ENCODE measurements at regions not wholly inside any gene's neighbourhood (a gene's known extent, or its start where the extent isn't known, plus 50 kb on each side); places are given as distances from the start of the nearest gene placed in this dataset.

DNA sequence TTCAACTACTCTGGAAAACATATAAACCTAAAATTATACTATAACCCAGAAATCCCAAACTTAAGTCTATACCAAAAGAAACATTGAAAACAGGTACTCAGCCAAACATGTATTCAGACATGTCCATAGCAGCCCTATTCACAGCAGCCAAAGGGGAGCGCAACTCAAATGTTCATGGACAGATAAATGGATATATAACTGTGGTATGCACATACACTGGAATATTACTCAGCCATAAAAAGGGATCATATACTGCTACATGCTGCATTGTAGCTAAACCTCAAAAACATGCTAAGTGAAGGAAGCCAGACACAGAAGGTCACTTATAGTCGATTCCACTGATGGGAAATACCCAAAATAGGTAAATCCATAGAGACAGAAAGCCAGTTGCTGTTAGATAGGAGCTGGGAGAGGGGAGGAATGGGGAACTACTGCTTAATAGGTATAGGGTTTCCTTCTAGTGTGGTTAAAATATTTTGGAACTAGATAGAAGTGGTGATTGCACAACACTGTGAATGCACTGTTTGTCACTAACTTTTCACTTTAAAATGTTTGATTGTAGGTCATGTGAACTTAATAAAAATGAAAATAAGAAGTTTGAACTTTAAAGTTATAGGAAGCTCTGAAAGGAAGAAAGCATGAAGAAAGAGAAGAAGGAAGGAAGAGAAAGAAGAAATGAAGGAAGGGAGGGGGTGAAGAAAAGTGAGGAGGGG is 812.3 kb downstream of the CDH11 start:
- H3K9me3 ChIP-seq (ENCODE audit: insufficient read depth, low read depth, low read length), result peaks cover 5% of the 10 kb centered on the region
- no peak overlapping the region for H3K27ac ChIP-seq (ENCODE audit: low read length)
- H3K9ac ChIP-seq (ENCODE audit: low read depth, low read length), result no peak overlapping the region
- no peaks in the 10 kb centered on the region for H3K27me3 ChIP-seq (ENCODE audit: insufficient read depth, low read length)
- no peak overlapping the region for H3K4me3 ChIP-seq (ENCODE audit: low read length)
- no peaks in the 10 kb centered on the region for H3K4me1 ChIP-seq (ENCODE audit: insufficient read depth, low read length)
- no peaks in the 10 kb centered on the region for H3K36me3 ChIP-seq (ENCODE audit: insufficient read depth, low read depth, low read length)

GRCh38 chr16:64308721-64309120 is 813.1 kb downstream of the CDH11 start:
- Histone ChIP-seq H3K9me3 (ENCODE audit: insufficient read depth, low read depth, low read length) (peaks cover 5% of the 10 kb centered on the region), H3K27ac (ENCODE audit: low read length) (no peak overlapping the region), H3K36me3 (ENCODE audit: insufficient read depth, low read depth, low read length) (no peaks in the 10 kb centered on the region), H3K9ac (ENCODE audit: low read depth, low read length) (no peak overlapping the region), H3K4me3 (ENCODE audit: low read length) (no peak overlapping the region), H3K27me3 (ENCODE audit: insufficient read depth, low read length) (no peaks in the 10 kb centered on the region), H3K4me1 (ENCODE audit: insufficient read depth, low read length) (no peaks in the 10 kb centered on the region)

- no peak overlapping the region for H3K4me3 ChIP-seq (ENCODE audit: low read length)
- no peaks in the 10 kb centered on the region for H3K27me3 ChIP-seq (ENCODE audit: insufficient read depth, low read length)
- H3K36me3 ChIP-seq (ENCODE audit: insufficient read depth, low read depth, low read length), result no peaks in the 10 kb centered on the region
- H3K9me3 ChIP-seq (ENCODE audit: insufficient read depth, low read depth, low read length), result peaks cover 5% of the 10 kb centered on the region
- no peaks in the 10 kb centered on the region for H3K4me1 ChIP-seq (ENCODE audit: insufficient read depth, low read length)
- H3K27ac ChIP-seq (ENCODE audit: low read length), result no peak overlapping the region
- no peak overlapping the region for H3K9ac ChIP-seq (ENCODE audit: low read depth, low read length)
These were observed 814.4 kb downstream of the CDH11 start for GRCh38 chr16:64307431-64307830.

DNA sequence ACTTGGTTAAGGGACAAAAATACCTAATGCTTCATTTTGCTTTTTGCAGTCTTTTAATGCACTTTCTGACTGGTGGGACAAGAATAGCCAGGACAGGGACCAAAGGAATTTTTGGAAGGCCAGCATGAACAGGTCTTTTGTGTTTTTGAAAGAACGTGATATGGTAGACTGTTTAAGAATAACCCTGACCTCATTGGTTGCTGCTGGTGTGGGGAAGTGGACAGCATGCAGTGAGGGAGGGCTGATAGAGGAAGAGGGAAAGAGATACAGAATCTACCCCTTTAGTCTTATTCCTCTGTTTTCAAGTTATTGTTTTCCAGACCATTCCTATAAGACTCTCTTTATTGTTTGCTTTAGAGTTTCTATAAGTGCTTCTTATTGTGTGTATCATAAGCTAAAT is 816.2 kb downstream of the CDH11 start:
- Histone ChIP-seq H3K9me3 (ENCODE audit: insufficient read depth, low read depth, low read length) (peaks cover 5% of the 10 kb centered on the region), H3K27ac (ENCODE audit: low read length) (no peak overlapping the region), H3K36me3 (ENCODE audit: insufficient read depth, low read depth, low read length) (no peaks in the 10 kb centered on the region), H3K4me1 (ENCODE audit: insufficient read depth, low read length) (no peaks in the 10 kb centered on the region), H3K9ac (ENCODE audit: low read depth, low read length) (no peak overlapping the region), H3K4me3 (ENCODE audit: low read length) (no peak overlapping the region), H3K27me3 (ENCODE audit: insufficient read depth, low read length) (no peaks in the 10 kb centered on the region)

DNA sequence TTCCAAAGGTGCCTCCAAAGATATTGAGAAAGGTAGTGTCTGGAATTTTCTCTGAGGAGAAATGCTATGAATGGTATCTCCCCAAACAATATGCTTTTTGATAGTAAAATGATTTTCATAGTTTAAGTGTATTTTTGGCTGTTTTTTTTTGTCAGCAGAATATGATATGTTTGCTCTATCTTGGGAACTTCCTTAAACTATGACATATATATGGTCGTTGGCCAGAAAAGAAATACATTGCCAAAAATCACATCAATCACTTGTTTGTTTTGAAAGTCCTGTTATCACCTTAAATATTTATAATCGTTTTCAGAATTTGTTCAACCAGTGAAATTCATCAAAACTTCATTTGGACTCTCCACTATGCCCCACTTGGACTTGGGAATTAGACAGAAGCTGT is 816.9 kb downstream of the CDH11 start:
- H3K9me3 ChIP-seq (ENCODE audit: insufficient read depth, low read depth, low read length), result peaks cover 5% of the 10 kb centered on the region
- no peaks in the 10 kb centered on the region for H3K36me3 ChIP-seq (ENCODE audit: insufficient read depth, low read depth, low read length)
- H3K9ac ChIP-seq (ENCODE audit: low read depth, low read length), result no peak overlapping the region
- no peaks in the 10 kb centered on the region for H3K4me1 ChIP-seq (ENCODE audit: insufficient read depth, low read length)
- H3K27me3 ChIP-seq (ENCODE audit: insufficient read depth, low read length), result no peaks in the 10 kb centered on the region
- no peak overlapping the region for H3K4me3 ChIP-seq (ENCODE audit: low read length)
- no peak overlapping the region for H3K27ac ChIP-seq (ENCODE audit: low read length)

GRCh38 chr16:64304396-64304795 is 817.5 kb downstream of the CDH11 start:
- H3K4me1 ChIP-seq (ENCODE audit: insufficient read depth, low read length), result no peaks in the 10 kb centered on the region
- H3K9me3 ChIP-seq (ENCODE audit: insufficient read depth, low read depth, low read length), result peaks cover 2% of the 10 kb centered on the region
- no peak overlapping the region for H3K9ac ChIP-seq (ENCODE audit: low read depth, low read length)
- no peaks in the 10 kb centered on the region for H3K36me3 ChIP-seq (ENCODE audit: insufficient read depth, low read depth, low read length)
- H3K27ac ChIP-seq (ENCODE audit: low read length), result no peak overlapping the region
- H3K27me3 ChIP-seq (ENCODE audit: insufficient read depth, low read length), result no peaks in the 10 kb centered on the region
- H3K4me3 ChIP-seq (ENCODE audit: low read length), result no peak overlapping the region

- Histone ChIP-seq H3K36me3 (ENCODE audit: insufficient read depth, low read depth, low read length) (no peaks in the 10 kb centered on the region), H3K4me3 (ENCODE audit: low read length) (no peak overlapping the region), H3K27me3 (ENCODE audit: insufficient read depth, low read length) (no peaks in the 10 kb centered on the region), H3K9me3 (ENCODE audit: insufficient read depth, low read depth, low read length) (no peaks in the 10 kb centered on the region), H3K27ac (ENCODE audit: low read length) (no peak overlapping the region), H3K9ac (ENCODE audit: low read depth, low read length) (no peak overlapping the region), H3K4me1 (ENCODE audit: insufficient read depth, low read length) (no peaks in the 10 kb centered on the region)
These were observed 823.8 kb downstream of the CDH11 start for GRCh38 chr16:64297863-64298600.

DNA sequence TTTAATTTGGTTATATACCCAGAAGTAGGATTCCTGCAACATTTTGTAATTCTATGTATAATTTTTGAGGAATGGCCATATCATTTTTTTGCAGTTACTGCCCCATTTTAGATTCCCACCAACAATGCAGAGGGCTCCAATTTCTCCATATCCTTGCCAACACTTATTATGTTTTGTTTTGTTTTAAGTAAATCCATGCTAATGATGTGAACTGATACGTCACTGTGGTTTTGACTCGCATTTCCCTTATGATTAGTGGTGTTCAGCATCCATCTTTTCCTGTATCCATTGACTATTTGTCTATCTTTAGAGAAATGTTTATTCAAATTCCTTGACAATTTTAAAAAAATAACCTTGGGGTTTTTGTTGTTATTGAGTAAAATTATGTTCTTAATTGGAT is 826.4 kb downstream of the CDH11 start:
- H3K4me3 ChIP-seq (ENCODE audit: low read length), result no peak overlapping the region
- H3K9me3 ChIP-seq (ENCODE audit: insufficient read depth, low read depth, low read length), result no peaks in the 10 kb centered on the region
- no peaks in the 10 kb centered on the region for H3K4me1 ChIP-seq (ENCODE audit: insufficient read depth, low read length)
- no peak overlapping the region for H3K27ac ChIP-seq (ENCODE audit: low read length)
- no peaks in the 10 kb centered on the region for H3K36me3 ChIP-seq (ENCODE audit: insufficient read depth, low read depth, low read length)
- no peak overlapping the region for H3K9ac ChIP-seq (ENCODE audit: low read depth, low read length)
- H3K27me3 ChIP-seq (ENCODE audit: insufficient read depth, low read length), result no peaks in the 10 kb centered on the region

DNA sequence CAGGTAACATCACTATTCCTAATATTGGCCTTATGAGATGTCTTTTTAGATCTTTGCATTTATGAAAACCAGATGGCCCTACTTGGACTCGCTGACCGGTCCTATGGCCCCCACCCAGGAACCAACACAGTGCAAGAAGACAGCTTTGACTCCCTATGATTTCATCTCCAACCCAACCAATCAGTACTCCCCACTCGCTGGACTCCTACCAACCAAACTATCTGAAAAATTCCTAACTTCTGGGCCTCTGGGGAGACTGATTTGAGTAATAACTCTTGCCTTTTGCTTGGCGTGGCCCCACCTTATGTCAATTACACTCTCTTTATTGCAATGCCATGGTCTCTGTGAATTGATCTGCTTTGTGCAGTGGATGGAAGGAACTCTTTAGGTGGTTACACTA is 828.9 kb downstream of the CDH11 start:
- H3K4me3 ChIP-seq (ENCODE audit: low read length), result no peak overlapping the region
- no peak overlapping the region for H3K27ac ChIP-seq (ENCODE audit: low read length)
- H3K9ac ChIP-seq (ENCODE audit: low read depth, low read length), result no peak overlapping the region
- no peaks in the 10 kb centered on the region for H3K4me1 ChIP-seq (ENCODE audit: insufficient read depth, low read length)
- no peaks in the 10 kb centered on the region for H3K27me3 ChIP-seq (ENCODE audit: insufficient read depth, low read length)
- H3K36me3 ChIP-seq (ENCODE audit: insufficient read depth, low read depth, low read length), result no peaks in the 10 kb centered on the region
- H3K9me3 ChIP-seq (ENCODE audit: insufficient read depth, low read depth, low read length), result no peaks in the 10 kb centered on the region

DNA sequence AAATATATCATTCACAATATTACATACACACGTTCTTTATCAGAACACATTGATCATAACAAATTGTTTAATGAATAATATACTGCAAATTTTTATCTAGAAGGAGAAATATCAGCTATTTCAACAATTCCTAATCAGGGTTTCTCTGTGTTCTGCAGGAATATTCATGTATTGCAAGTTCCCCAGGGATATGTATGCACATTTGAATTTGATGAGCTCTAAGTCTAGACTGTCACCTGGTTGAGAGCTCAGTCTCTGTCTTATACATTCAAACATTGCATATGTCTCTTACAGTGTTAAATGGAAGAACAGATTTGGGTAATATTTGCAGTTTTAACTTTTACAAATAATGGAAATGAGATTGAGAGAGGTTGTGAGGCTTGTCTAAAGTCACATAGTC is 829.7 kb downstream of the CDH11 start:
- no peaks in the 10 kb centered on the region for H3K27me3 ChIP-seq (ENCODE audit: insufficient read depth, low read length)
- no peak overlapping the region for H3K27ac ChIP-seq (ENCODE audit: low read length)
- H3K4me1 ChIP-seq (ENCODE audit: insufficient read depth, low read length), result no peaks in the 10 kb centered on the region
- no peaks in the 10 kb centered on the region for H3K36me3 ChIP-seq (ENCODE audit: insufficient read depth, low read depth, low read length)
- no peaks in the 10 kb centered on the region for H3K9me3 ChIP-seq (ENCODE audit: insufficient read depth, low read depth, low read length)
- no peak overlapping the region for H3K9ac ChIP-seq (ENCODE audit: low read depth, low read length)
- H3K4me3 ChIP-seq (ENCODE audit: low read length), result no peak overlapping the region

GRCh38 chr16:64290461-64290860 is 831.4 kb downstream of the CDH11 start:
- H3K4me1 ChIP-seq (ENCODE audit: insufficient read depth, low read length), result no peaks in the 10 kb centered on the region
- no peaks in the 10 kb centered on the region for H3K36me3 ChIP-seq (ENCODE audit: insufficient read depth, low read depth, low read length)
- no peak overlapping the region for H3K4me3 ChIP-seq (ENCODE audit: low read length)
- H3K27me3 ChIP-seq (ENCODE audit: insufficient read depth, low read length), result no peaks in the 10 kb centered on the region
- H3K9me3 ChIP-seq (ENCODE audit: insufficient read depth, low read depth, low read length), result no peaks in the 10 kb centered on the region
- H3K9ac ChIP-seq (ENCODE audit: low read depth, low read length), result no peak overlapping the region
- H3K27ac ChIP-seq (ENCODE audit: low read length), result no peak overlapping the region

Data from iPS-20b (cell line).